Urinary bladder (tissue), 4 donors: ENCODE measurements at regions not wholly inside any gene's neighbourhood (a gene's known extent, or its start where the extent isn't known, plus 50 kb on each side); places are given as distances from the start of the nearest gene placed in this dataset. TPM values are rescaled to one million over a fixed set of nuclear protein-coding genes. Genes with fewer than 3 reads are reported as not detected.

ENCODE experiments used
- DNase-seq: peaks from one replicate; pipeline ENCODE4 v3.0.0-alpha.2; 2015; ENCODE audit errors: extremely low spot score
- H3K27ac ChIP-seq: one replicate; pipeline ENCODE4 v1.5.1; 2013; ENCODE audit warnings: low read depth, mild to moderate bottlenecking, moderate library complexity
- H3K36me3 ChIP-seq: one replicate; pipeline ENCODE4 v1.6.1; 2013; ENCODE audit warnings: mild to moderate bottlenecking, moderate library complexity; ENCODE audit not compliant: insufficient read depth
- H3K4me1 ChIP-seq: one replicate; pipeline ENCODE4 v1.6.1; 2013; ENCODE audit warnings: mild to moderate bottlenecking, moderate library complexity; ENCODE audit not compliant: insufficient read depth
- H3K4me3 ChIP-seq: one replicate; pipeline ENCODE4 v1.5.1; 2013; ENCODE audit warnings: low read depth, low read length
- WGBS: extraction: QIAGEN DNeasy Blood & Tissue Kit; methylation state at CpG from one replicate; pipeline ENCODE4 v1.1.7; 2013; 5-methylcytosine and 5-hydroxymethylcytosine counted together
- small RNA-seq: library from RNA; depleted of rRNA; stranded (forward); fragments of <200 nt; gene quantifications from one replicate; pipeline ENCODE3, GENCODE V24; 2014
- donor health status: healthy with polysubstance abuse.
- donor health status: healthy.

DNA sequence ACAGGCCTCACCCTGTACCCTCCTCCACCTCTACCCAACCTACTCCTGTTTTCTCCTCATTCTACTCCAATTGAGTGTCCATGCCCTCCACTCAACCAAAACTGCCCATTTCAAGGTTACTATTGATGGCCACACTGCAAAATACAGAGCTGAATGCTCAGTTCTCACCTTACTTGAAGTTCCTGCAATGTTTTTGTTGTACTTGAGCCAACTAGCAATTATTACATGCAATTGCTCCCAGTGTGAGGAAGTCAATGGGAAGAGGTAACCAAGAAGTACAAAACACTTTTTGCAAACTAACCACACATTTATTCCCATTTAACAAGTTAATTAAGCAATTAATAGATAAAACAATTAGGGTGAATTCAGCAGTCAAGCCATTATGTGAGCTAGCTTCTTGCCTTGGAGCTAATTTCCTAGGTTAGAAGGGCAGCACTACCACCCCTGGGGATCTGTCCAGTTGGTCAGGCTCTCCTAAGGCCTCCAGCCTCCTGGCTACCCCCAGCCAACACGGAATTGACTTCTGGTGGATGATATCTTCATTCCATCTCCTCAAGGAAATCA is 52.4 kb upstream of the GGTLC1 start:
- Histone ChIP-seq H3K4me3 (no peak overlapping the region), H3K4me1 (no peaks in the 10 kb centered on the region), H3K27ac (no peak overlapping the region), H3K36me3 (no peaks in the 10 kb centered on the region)
- 75% methylated on average over 1 of the region's 1 CpG for WGBS
- no peak for DNase-seq

DNA sequence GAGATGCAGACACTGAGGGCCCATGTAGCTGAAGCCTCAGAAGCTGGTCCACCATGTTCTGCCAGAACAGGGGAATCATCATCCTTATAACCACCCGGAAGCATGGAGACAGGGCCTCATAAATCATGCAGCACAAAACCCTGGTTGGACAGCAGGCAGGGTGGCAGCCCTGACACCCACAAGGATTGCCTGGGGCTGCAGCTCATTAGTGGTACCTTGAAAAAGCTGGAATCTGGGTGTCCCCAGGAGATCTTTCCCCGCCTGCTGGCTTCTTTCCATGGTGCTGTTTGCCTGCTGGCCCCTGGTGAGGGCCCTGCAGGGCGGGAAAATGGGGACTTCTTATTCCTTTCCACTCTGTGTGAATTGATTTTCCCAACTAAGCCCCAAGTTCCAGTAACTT is 50.6 kb upstream of the GGTLC1 start:
- Histone ChIP-seq H3K4me3 (no peak overlapping the region), H3K4me1 (no peaks in the 10 kb centered on the region), H3K27ac (no peak overlapping the region), H3K36me3 (no peaks in the 10 kb centered on the region)
- DNase-seq: no peak
- WGBS: 67% methylated on average over 3 of the region's 3 CpGs

Small RNAs in the stretch of these regions (small RNA-seq; reads per million reads assigned to genes)
- not detected for gene RNU1-23P
